ENCODE measurements at regions not wholly inside any gene's neighbourhood (a gene's known extent, or its start where the extent isn't known, plus 50 kb on each side); places are given as distances from the start of the nearest gene placed in this dataset.
A peak's percentile ranks its signal among the peaks of the same experiment; 100 is the strongest.
"Not testable (repeated sequence)": the region's sequence is repeated elsewhere in the genome, so short reads cannot be mapped to it uniquely, and the experiment has no call there.

- H3K27ac ChIP-seq = no peak overlapping the region
- TF ChIP-seq CTCF (conservative IDR thresholded peaks at IDR 0.05; ENCODE audit: low read depth) = no peak
- POLR2A ChIA-PET (ENCODE audit: low non-redundant PET) = no interaction called here
- DNase-seq (ENCODE audit: low spot score) = no peak
- CTCF ChIA-PET = interaction anchor here (0.6 to 0.7 kb wide), 3 partner anchors 9 to 1209 kb away, joined by 3 to 7 read pairs (median 3); no protein-coding TSS in a partner anchor
Observed at GRCh38 chr5:32903613-32904012, 192.5 kb downstream of the NPR3 start.

- CTCF ChIA-PET = interaction anchor here (0.6 kb wide), 1 partner anchor 391 kb away, joined by 3 read pairs; no protein-coding TSS in a partner anchor
Observed at GRCh38 chr5:32908641-32909040, 197.5 kb downstream of the NPR3 start.

GRCh38 chr5:32909207-32909606 lies 198.1 kb downstream of the NPR3 start:
- ChIA-PET CTCF (interaction anchor here (0.7 kb wide), 1 partner anchor 11 kb away, joined by 4 read pairs; no protein-coding TSS in a partner anchor), POLR2A (ENCODE audit: low non-redundant PET) (no interaction called here)
- no peak for TF ChIP-seq CTCF (conservative IDR thresholded peaks at IDR 0.05; ENCODE audit: low read depth)
- H3K27ac ChIP-seq = no peak overlapping the region
- no peak for DNase-seq (ENCODE audit: low spot score)

More at GRCh38 chr5:32908641-32909040, 197.5 kb downstream of the NPR3 start:
- no peak overlapping the region for H3K27ac ChIP-seq
- no peak for DNase-seq (ENCODE audit: low spot score)
- TF ChIP-seq CTCF (conservative IDR thresholded peaks at IDR 0.05; ENCODE audit: low read depth) = no peak
- POLR2A ChIA-PET (ENCODE audit: low non-redundant PET) = no interaction called here

- ChIA-PET CTCF (interaction anchor here (0.6 to 1.5 kb wide), 13 partner anchors 34 to 599 kb away, joined by 3 to 16 read pairs (median 3); partner anchors contain the start of genes NPR3 and ZFR), POLR2A (ENCODE audit: low non-redundant PET) (no interaction called here)
- H3K27ac ChIP-seq = no peak overlapping the region
- TF ChIP-seq CTCF (conservative IDR thresholded peaks at IDR 0.05; ENCODE audit: low read depth) = peak; percentile 44
- DNase-seq (ENCODE audit: low spot score) = peak; percentile 44
Observed at GRCh38 chr5:32916648-32917047, 205.5 kb downstream of the NPR3 start.

- H3K27ac ChIP-seq = no peak overlapping the region
- CTCF ChIA-PET = interaction anchor here (0.5 kb wide), 1 partner anchor 155 kb away, joined by 7 read pairs; no protein-coding TSS in a partner anchor
- TF ChIP-seq CTCF (conservative IDR thresholded peaks at IDR 0.05; ENCODE audit: low read depth) = no peak
- no peak for DNase-seq (ENCODE audit: low spot score)
- POLR2A ChIA-PET (ENCODE audit: low non-redundant PET) = no interaction called here
Observed at GRCh38 chr5:32928761-32929160, 217.6 kb downstream of the NPR3 start.

GRCh38 chr5:32931438-32931837 lies 220.3 kb downstream of the NPR3 start:
- DNase-seq (ENCODE audit: low spot score); POLR2A ChIA-PET (ENCODE audit: low non-redundant PET); CTCF ChIA-PET; H3K27ac ChIP-seq: not testable (repeated sequence)

GRCh38 chr5:32932241-32932935 lies 221.3 kb downstream of the NPR3 start:
- ChIA-PET POLR2A (ENCODE audit: low non-redundant PET) (no interaction called here), CTCF (no interaction called here)
- H3K27ac ChIP-seq = no peak overlapping the region
- TF ChIP-seq CTCF (conservative IDR thresholded peaks at IDR 0.05; ENCODE audit: low read depth) = no peak
- DNase-seq (ENCODE audit: low spot score) = no peak

Data from RWPE1 (cell line).